Erythroblast (primary cell): ENCODE measurements at regions not wholly inside any gene's neighbourhood (a gene's known extent, or its start where the extent isn't known, plus 50 kb on each side); places are given as distances from the start of the nearest gene placed in this dataset.

Experiments used
- GATA1 ChIP-seq: IDR thresholded peaks from 2 replicates; pipeline ENCODE4 v1.6.1; 2011; ENCODE audit warnings: low read depth, mild to moderate bottlenecking, control low read depth, low read length, moderate library complexity
- POLR2A ChIP-seq: IDR thresholded peaks from 2 replicates; pipeline ENCODE4 v1.6.1; 2011; ENCODE audit warnings: mild to moderate bottlenecking, low read length

DNA sequence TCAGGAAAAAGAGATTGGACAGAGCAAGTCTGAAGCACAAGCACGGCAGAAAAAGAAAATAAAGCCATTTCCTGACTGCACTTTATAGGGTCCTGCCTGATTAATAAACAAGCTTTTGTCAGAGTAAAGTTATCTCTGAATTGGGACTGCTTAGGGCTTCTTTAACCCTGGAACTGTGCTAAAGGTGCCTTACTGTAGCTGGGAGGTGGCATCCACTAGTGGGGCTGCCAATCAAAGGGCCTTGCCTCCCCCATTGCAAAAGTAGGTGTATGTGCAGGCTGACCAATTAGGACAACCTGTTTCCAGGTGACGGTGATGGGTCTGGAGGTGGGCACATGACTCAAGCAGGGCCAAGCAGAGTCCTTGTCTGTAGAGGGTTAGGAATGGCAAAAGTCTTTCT lies 57.4 kb upstream of the RAPH1 start:
- TF ChIP-seq POLR2A (no peak), GATA1 (no peak)
